Astrocyte of the spinal cord (primary cell): ENCODE measurements at regions not wholly inside any gene's neighbourhood (a gene's known extent, or its start where the extent isn't known, plus 50 kb on each side); places are given as distances from the start of the nearest gene placed in this dataset.

Source experiments
- DNase-seq: peaks from one replicate; pipeline ENCODE4 v3.0.0; 2011; ENCODE audit warnings: low read depth, low spot score
- H3K4me3 ChIP-seq: 2 replicates; pipeline ENCODE4 v1.5.1; 2011; ENCODE audit warnings: low read depth, mild to moderate bottlenecking, low read length, moderate library complexity
- CTCF ChIP-seq: IDR thresholded peaks from 2 replicates; pipeline ENCODE4 v1.5.1; 2012; ENCODE audit warnings: low read depth, mild to moderate bottlenecking, low read length, inconsistent platforms
- in situ Hi-C: cut with HindIII; loops from 2 replicates; pipeline ENCODE4 v1.10.0; 2017; ENCODE audit warnings: low sequenced_read_pairs

- H3K4me3 ChIP-seq = no peak overlapping the region
- TF ChIP-seq CTCF = no peak
- in situ Hi-C loops = no loop called here
- DNase-seq = no peak
Observed at GRCh38 chr7:46210467-46210866, 289.4 kb upstream of the IGFBP3 start.

DNA sequence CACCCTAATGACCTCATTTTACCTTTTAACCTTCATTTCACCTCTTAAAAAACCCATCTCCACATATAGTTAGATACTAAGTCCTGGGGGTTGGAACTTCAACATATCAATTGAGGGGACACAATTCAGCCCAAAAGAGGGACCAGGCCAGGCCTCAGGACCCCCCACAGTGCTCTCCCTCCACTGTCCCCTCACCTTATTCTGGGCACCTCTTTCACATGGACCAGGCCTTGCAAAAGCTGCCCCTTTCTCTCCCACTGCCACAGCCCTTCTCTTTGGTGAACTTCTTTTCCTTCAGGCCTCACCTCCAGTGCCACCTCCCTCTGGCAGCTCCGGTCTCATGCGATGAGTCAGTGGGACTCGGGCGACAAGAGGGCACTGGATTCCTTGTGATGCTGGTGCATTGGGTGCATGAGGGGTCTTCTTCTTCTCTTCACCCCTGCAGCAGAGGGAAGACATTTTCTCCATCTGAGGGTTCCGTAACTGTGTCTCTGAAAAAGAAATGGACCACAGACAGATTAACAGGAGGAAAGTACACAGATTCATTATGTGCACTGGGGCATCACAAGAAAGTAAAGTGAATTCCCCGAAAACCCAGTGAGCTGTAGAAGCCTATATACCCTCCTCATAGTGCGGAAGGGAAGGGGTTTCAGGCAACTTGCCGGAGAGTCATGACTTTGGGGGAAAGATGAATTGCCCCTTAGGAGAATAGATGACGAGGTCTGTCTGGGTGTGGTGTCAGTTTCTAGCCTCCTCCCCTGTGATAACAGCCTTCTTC is 288.7 kb upstream of the IGFBP3 start:
- in situ Hi-C loops = no loop called here
- no peak for TF ChIP-seq CTCF
- no peak for DNase-seq
- no peak overlapping the region for H3K4me3 ChIP-seq

GRCh38 chr7:46208635-46209525 is 287.8 kb upstream of the IGFBP3 start:
- in situ Hi-C loops = no loop called here
- no peak for TF ChIP-seq CTCF
- DNase-seq = no peak
- no peak overlapping the region for H3K4me3 ChIP-seq

DNA sequence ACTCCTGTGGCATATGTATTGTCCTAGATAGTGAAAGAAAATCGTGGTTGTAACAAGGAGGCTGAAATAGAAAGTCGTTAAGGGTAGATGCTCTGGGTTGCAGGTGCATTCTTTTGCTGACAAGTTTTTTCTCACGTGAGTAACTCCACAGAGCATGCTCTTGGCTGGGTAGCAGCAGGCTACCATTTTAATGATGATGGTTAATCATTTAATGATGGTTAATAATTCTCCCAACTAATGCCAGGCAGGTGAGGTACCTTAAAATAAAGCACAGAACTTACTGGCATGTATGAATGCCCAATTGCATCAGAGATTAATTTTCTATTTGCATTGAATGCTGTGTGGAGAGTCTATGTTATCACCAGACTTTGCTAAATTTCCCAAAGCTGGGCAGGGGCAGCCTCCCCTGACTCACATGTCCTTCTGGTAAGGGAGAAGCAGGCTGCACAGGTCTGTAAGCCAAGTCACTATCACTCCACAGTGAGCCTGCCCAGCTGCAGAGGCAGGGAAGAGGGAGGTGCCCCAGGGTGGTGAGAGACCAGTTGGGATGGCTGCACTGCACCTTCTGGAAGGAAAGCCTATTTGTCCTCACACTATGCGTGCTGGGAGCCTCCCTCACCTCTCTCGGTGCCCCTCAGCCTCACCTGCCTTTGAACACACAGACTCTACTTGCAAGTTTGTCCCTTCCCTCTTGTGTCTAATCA is 287.0 kb upstream of the IGFBP3 start:
- H3K4me3 ChIP-seq = no peak overlapping the region
- TF ChIP-seq CTCF = no peak
- DNase-seq = no peak
- in situ Hi-C loops = no loop called here

GRCh38 chr7:46206476-46207060 is 285.5 kb upstream of the IGFBP3 start:
- in situ Hi-C loops = no loop called here
- no peak for DNase-seq
- no peak overlapping the region for H3K4me3 ChIP-seq
- TF ChIP-seq CTCF = no peak

- H3K4me3 ChIP-seq = no peak overlapping the region
- in situ Hi-C loops = no loop called here
- DNase-seq = no peak
- TF ChIP-seq CTCF = no peak
Observed at GRCh38 chr7:46205478-46205877, 284.4 kb upstream of the IGFBP3 start.
